Dermis microvascular lymphatic vessel endothelial cell (primary cell): ENCODE measurements at regions not wholly inside any gene's neighbourhood (a gene's known extent, or its start where the extent isn't known, plus 50 kb on each side); places are given as distances from the start of the nearest gene placed in this dataset.
"Not testable (repeated sequence)": the region's sequence is repeated elsewhere in the genome, so short reads cannot be mapped to it uniquely, and the experiment has no call there.

ENCODE experiments used
- DNase-seq, 2 donors: peaks; one replicate each; pipeline versions ENCODE4 v3.0.0 to v3.0.0-alpha.2; 2010; ENCODE audit warnings: low read depth in 2 of 2

DNA sequence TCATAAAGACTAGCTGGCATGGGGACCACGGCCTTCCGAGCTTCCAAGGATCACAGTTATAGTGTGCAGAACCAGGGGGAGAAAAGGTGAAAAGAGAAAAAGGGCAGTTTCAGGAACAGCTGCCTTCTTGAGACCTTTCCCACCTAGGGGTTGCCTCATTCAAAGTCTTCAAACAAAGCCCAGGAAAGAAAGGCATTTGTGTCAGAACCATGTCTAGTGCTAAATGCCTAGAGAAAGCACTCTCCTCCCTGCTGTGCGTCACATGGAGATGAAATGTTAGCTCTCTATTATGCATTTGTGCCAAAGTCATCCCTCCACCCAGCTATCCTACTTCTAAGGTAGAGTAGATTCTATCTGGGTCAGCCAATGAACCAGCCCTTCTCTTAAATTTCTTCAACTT is 1037.3 kb upstream of the WWC1 start:
- DNase-seq = no peak

DNA sequence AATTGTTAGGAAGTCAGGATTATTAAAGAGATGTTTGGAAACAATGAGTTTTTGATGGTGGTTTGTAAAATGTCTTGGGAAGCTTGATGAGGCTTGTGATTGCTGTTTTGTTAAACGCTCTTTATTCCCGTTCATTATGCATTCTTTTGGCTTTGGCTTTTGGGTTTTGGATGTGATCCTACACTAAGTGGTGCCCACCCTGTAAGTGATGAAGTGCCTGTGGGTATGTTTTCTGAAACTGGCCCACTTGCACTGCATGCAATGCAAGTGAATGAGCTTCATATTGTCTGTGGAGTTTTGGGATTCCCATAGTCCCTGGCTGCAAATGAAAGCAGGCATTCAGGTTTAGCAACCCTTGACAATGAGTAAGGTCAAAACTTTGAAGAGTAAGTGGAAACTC is 1035.5 kb upstream of the WWC1 start:
- no peak for DNase-seq

DNA sequence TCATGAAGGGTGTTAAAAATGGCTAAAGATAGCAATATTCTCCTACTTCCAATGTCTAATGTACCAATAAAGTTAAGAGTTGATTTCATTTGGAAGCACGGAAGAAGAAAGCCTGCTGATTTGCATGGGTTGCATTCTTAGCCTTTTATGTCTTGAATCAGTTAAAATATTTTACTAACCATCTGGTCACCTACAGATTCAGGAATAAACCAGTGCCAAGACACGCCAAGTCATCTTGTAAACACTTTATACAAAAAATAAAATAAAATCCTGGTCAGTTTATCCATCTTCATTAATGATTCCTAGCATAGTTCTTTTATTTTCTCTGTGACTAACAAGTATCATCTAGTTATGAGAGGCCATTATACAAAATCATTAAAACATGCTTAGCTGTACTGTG is 1031.6 kb upstream of the WWC1 start:
- DNase-seq = no peak

DNA sequence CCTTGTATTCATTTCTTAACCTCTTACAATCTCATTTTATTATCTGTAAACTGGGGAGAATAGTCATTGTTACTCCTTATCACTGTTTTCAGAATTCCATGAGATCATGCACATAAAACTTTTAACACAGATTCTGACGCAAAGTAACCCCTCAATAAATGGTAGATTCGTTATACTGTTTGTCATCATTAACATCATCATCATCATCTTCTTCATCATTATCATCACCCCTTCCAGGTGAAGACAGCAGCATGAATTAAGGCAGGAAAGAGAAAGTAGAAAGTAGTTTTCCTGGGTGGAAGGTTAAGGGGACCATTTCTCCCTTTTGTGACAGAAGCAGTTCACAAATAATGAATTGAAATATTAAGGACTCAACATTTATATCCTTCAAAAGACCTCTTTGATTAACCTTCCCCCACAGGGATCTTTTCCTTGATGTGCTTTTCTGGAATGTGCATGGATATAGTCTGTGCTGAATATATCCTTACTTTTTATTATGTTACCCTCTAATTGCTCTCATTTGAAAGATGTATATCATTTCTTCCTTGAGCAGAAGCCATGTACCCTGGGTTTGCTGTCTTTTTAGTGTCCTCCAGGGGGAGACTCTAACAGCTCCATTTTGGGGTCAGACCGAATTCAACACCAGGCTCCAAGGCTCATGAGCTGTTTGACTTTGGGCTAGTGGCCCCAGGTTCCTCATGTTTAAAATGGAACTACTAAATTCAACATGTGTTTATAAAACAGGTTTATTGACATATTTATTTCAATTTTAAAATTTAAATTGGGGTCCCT is 1029.9 kb upstream of the WWC1 start:
- DNase-seq = peak in 1 of 2 donors; percentile 5

DNA sequence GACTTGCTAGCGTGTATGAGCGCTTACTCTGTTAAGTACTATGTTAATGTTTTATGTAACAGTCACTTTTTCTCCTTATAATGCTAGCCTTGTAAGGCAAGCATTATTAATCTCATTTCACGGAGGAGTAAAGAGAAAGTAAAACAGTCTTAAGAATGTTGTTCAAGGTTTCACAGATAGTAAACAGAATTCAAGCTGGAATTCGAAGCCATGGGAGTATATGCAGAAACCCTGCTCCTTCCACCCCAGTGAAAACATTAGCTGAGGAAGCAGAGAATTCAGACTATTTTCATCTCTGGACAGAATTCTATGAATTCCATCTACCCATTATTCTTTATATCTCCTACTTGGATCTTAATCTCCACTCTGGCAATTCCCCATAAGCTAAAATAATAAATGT is 1028.3 kb upstream of the WWC1 start:
- DNase-seq = no peak

DNA sequence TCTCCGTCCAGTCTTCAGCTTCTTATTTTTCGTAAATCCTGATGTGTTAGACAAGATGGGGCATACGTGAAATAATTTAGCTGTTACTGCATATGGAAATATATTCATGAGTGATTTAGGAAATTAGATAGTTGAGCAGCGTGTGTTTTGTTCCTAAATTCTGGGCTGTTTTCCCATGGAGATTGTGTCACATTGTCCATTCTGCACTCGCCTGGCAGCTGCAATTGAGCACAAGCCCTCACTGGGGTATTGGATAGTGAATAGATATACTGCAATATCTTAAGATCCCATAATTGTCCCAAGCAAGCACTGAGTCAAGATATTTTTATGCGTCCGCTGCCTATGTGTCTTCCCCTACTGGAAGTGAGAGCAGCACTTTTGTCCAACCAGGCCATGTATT is 1027.1 kb upstream of the WWC1 start:
- no peak for DNase-seq

DNA sequence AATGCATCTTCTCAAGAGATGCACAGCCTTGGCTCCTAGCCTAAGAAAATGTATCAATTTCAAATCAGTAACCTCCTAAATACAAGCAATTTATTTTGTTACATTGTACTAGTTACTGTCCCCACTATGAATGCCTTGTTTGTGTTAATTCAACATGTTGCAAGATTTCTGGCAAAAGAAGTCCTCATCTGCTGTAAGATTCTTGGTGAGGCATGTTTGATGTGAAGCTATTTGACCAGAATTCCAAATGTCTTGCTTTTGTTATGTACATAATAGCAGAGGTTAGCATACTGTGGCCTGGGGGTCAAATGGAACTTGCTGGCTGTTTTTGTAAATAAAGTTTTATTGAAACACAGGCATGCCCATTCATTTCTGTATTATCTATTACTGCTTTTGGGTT is 1023.1 kb upstream of the WWC1 start:
- DNase-seq = no peak

DNA sequence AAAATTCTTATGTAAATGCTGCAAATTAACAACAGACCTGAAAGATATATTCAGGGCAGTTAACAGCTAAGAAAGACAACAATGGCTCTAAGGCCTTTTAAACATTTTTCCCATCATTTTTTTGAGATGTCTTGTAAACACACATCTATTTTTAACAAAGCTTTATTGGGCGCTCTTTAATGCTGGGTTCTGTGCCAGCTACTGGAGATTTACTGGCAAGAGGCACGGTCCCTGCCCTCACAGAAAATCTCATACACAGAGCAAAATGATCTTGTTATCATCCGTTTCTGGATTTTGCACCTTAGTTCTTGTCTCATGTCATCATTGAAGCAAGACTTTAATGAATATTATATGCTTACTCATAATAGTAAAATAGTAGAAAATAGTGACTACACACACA is 1022.3 kb upstream of the WWC1 start:
- no peak for DNase-seq

DNA sequence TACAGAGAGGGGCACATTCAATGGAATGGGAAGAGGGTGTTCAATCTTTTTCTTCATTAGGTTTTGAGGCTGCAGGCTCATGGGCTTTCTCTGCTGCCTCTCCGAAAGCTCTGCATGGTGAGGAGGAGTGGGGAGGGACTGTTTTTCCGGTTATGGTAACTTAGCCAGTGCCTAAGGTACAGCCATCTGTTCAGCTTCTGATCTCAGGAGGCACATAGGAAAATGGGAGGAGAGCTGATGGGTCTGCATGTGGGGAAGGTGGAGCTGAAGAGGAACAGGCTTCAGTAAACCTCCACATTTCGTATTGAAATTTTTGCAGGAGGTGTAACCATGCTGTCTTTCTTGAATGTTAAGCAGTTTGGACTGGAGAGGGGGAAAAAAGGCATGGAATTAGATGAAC is 1020.4 kb upstream of the WWC1 start:
- no peak for DNase-seq

DNA sequence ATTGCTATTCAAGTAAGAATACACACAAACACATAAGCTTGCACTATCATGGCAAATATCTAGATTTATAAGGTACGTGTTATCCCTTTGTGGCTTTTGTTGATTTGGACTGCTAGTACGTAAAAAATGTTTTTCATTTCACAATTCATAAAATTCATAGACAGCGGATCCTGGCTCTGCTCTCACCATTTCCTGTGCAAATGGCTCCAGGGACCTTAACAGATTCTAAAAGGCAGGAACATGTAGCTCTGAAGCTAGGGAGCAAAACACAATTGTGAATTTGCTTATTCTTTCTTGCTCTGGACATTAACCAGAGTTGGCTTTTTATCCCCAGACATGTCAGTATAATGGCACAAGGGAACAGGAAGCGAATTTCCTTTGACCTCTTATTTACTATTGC is 1019.9 kb upstream of the WWC1 start:
- DNase-seq = no peak

DNA sequence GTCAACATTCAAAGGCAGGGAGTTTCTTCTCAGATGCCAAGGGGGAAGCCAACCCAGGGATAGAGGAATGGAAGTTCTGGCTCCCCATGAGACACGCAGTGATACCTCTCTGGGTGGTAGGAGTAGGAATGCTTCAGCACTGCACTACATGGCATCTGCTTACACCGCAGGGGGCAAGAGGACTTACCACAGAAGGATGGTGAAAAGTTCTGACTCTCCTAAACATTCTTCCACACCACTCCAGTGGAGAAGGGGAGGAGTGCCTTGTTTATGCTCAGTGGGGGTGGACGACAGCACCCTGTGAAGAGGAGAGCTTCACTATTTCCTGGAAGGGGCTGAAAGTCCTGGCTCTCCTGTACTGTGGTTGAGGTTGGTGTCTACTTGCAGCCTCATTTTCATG is 1011.3 kb upstream of the WWC1 start:
- no peak for DNase-seq

DNA sequence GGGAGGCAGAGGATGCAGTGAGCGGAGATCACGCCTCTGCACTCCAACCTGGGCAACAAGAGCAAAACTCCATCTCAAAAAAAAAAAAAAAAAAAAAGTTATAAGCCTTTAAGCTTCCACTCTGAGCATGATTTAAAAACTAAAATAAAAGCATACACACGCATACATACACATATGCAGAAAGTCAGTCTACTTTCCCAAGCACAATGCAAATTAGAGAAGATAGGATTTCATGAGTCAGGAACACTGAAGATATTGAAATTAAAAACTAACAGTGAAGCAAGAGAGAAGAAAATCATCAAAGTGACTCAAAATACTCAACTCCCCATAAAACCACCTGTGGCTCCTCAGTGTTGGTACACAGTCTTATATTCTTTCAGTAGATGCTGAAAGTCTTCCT is 1009.5 kb upstream of the WWC1 start:
- no peak for DNase-seq

DNA sequence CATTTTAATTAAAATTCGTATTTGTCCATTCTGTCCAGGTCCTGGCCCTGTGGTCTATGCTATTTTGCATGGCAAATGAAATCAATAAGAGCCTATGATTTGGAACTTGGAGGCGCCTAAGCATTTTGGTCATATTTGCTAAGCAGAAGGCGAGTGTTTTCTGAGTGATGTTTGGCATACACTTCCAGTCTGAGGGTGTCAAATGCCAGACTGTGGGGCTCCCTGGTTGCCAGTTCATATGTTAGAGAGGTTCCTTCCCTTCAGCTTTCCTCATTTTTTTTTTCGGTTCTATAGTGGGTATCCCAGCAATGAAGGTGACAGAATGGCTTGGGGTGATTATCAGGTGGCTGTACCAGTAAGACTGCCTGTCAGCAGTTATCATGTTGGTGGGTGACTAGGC is 1007.8 kb upstream of the WWC1 start:
- DNase-seq = no peak

DNA sequence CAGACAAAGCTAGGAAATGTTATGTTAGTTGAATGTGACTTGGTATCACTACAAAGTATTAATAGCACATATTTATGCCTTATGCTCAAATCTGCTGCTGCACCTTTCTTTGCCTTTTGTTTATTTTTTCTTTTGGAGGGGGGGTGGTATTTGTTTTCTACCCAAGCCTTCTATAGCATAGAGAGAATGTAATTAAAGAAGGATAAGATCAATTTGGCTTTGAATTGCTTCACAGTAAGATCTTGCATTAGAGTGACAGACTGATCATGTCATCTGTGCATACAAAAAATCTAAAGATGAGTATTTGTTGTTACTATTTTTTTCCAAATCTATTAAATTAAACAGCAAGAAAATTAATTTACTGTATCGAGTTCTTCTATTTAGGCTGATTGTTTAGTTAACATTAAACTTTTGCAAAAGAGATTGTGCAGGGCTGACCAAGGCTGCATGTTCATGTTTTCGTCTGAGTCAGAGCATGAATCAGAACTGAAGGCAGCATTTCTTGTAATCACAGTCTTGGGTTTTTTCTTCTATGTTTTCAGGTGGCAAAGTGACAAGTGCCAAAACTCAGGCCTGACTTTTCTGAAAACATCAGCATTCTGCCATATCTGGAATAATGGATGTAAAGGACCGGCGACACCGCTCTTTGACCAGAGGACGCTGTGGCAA is 1007.1 kb upstream of the WWC1 start:
- no peak for DNase-seq

DNA sequence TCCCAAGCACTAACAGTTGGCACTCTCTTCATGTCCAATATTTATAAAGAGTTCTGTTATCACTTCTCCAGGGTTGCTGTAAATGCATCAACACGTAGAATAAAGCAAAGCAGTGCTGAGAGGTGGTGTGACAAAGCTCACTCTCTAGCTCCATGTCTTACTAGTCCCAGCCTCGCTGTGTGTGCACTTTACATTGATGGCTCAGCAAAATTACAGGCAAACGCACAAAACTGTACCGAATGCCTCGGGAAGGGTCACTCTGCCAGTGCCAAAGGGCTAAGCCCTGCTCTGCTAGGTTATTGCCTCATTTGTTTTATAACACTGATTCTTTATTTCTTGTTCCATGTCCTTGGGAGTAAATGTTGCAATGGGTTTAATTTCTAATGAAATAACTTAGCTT is 1005.9 kb upstream of the WWC1 start:
- no peak for DNase-seq

DNA sequence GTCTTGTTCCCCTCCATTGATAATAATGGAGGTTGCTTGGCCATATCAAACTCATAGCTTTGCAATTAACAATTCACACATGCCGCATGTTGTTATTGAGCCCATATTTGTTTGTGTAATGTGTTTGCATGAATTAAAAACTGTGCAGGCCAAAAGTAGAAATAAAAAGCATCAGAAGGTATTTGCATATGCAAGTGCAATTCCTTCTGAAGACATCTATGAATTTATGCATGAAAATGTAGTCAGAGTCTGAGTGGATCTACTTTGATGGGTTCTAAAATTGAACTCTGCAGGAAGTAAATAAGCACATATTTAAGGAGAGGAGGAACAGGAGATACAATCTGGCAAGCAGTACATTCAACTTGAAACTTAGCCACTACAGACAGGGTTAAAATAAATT is 1004.6 kb upstream of the WWC1 start:
- no peak for DNase-seq

DNA sequence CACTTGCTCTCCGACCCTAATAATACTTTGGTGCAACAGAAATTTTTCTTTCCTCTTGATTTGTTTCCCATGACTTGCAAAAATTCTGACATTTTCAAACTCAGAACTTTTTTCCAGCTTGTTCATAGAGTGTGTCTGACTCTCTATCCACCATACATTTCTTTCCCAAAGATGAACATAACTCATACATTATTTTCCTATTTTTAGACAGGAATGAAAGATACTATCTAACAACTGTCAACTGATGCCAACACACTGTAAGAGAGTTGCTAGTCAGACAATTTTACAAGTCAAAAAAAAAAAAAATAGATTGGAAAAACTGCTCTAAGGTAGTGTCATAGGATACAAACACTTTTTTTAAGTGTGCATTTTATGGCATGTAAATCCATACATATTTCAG is 1001.0 kb upstream of the WWC1 start:
- DNase-seq = no peak

DNA sequence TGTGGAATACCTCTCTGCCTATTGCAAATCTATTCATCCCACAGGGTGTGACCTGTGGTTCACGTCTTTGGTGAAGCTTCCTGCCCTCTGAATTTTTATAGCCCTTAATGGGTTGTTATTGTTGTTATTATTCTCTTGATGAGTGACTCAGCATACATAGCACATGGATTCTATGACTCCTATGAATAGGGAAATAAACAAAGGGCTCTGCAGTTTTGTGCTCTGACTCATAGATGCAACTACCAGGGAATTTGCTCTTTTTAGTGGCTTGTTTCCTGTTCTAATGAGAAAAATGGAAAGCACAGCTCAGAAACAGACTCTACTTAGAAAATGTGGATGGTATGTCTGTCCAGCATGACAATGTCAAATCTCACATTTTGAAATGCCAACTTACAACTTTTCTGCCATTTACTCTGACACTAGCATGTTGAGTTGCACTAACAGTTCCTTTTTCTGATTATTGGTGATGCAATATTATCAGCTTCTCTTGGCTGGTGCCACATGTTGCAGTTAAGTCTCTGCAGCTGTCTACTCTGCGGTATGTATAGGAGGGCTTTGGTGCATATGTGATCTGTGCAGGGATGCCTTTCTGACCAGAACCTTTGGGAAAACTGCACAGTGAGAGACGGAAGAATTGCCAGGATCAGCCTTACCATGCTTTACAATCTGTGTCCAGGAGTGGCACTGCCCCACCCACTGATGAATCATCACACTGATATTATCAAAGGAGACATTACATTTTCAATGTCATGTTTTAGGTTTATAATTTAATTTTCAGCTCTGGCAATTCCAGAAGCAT is 996.4 kb upstream of the WWC1 start:
- peak; percentile 89 to 90 for DNase-seq

DNA sequence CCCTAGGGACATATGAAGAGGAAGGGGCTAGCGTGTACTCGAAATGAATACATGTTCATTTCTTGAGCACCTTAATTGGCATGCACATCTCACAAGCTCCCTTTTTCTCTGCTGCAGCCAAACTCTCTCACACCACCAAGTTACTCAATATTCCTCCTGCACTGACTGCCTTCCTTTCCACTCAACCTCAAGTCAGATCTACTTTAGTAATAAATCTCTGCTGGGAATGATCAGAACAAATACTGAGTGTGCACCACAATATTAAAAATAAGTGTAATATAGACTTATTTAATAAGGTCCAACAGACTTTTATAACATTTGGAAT is 995.8 kb upstream of the WWC1 start:
- no peak for DNase-seq

DNA sequence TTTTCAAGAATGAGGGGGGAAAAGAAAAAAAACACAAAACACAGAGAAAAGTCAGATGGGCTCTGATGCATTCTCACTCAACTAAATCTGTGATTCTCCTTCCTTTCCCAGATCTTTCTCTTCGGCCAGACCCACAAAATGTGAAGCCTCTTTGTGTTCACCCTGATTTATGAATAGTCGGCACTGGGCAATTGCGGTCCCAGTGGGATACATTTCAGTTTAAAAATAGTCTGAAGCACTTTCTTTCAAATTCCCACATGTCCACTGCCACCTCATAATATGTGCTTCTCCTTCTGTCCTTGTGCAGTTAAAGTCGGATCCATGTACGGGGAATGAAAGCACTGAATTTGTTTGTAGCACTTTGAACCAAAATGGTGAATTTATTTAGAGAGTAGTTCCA is 995.4 kb upstream of the WWC1 start:
- no peak for DNase-seq

DNA sequence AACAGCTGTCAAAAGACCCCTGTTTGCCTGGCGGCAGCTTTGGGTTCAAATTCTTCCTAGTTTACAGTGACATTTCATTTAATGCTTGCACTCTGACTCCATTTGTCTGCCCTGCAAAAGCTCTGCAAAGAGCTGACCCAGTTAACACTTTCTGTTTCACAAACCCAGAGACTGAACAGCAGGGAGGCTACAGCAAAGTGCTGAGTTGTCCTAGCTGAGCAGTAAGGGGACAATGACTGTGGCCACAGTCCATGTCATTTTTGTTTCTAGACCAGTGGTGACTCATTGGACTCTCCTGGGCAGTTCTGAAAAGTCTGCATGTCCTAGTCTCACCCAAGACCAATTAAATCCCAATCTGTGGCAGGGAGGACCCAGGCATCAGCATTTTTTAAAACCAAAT is 994.8 kb upstream of the WWC1 start:
- no peak for DNase-seq

DNA sequence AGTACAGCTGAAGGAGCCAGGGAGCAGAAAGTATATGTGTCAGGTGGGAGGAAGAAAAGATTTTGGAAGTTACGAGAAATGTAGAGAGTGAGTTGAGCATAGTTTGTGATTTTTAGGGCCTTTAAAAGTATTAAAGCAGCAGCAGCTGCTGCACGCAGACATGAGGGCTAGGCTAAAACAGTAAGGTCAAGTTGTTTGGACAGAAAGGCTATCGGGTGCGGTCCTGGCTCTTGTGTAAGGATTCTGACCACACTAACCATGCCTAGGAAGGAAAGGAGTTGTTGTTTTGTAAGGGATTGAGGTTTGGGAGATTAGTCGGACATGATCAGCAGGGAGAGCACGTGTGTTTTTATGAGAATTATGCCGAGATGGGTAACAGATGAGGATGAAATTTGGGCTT is 991.6 kb upstream of the WWC1 start:
- DNase-seq = not testable (repeated sequence)

DNA sequence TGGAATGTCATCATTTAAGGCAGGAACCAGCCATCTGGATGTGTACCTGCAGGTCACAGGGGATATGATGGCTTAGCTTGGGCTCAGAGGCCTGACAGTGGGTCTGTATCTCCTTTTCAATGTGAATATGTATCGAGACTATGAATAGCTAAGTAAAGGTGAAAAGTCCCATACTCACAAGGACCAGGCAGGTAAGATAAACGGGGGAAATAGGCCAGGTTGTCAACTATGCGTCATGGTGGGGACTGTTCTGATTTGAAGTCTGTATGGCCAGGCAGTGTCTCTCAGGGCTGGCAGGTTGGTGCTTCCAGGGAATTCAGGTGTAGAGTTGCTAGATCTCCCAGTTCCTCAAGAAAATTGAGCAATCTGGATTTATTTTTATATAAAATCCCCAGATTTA is 987.9 kb upstream of the WWC1 start:
- no peak for DNase-seq
